Prostate gland (tissue), 2 donors: ENCODE measurements at regions not wholly inside any gene's neighbourhood (a gene's known extent, or its start where the extent isn't known, plus 50 kb on each side); places are given as distances from the start of the nearest gene placed in this dataset.
"Not testable (repeated sequence)": the region's sequence is repeated elsewhere in the genome, so short reads cannot be mapped to it uniquely, and the experiment has no call there.

Experiments
- DNase-seq: peaks from one replicate; pipeline ENCODE4 v3.0.0-alpha.2; 2019; ENCODE audit warnings: low spot score
- H3K27ac ChIP-seq, 2 donors: fragments of 200-600 bp; sonication (generic); 2 replicates each; pipeline ENCODE4 v1.5.1; 2017 to 2019
- H3K27me3 ChIP-seq: fragments of 200-600 bp; sonication (generic); replicated peaks from 2 replicates; pipeline ENCODE4 v1.5.1; 2019; ENCODE audit not compliant: insufficient read depth
- H3K36me3 ChIP-seq, 2 donors: fragments of 200-600 bp; sonication (generic); 1 replicate in 1 of 2; 2 replicates in 1 of 2; pipeline versions ENCODE4 v1.5.1 to v1.8.1; 2017 to 2019
- H3K4me1 ChIP-seq: fragments of 200-600 bp; sonication (generic); replicated peaks from 2 replicates; pipeline ENCODE4 v1.5.1; 2019
- H3K4me3 ChIP-seq, 2 donors: fragments of 200-600 bp; sonication (generic); 2 replicates each; pipeline ENCODE4 v1.5.1; 2017 to 2019
- H3K9me3 ChIP-seq: fragments of 200-600 bp; sonication (generic); 2 replicates; pipeline ENCODE4 v1.5.1; 2017
- POLR2A ChIP-seq: fragments of 450-650 bp; IDR thresholded peaks from one replicate; pipeline ENCODE4 v1.6.1; 2016; ENCODE audit warnings: antibody characterized with exemption, mild to moderate bottlenecking
- POLR2AphosphoS5 ChIP-seq: sonication (generic); formaldehyde crosslinking; IDR thresholded peaks from one replicate; pipeline ENCODE4 v1.6.1; 2017; ENCODE audit warnings: antibody characterized with exemption
- WGBS: methylation state at CpG from one replicate; pipeline ENCODE4 v1.1.5; 2018; 5-methylcytosine and 5-hydroxymethylcytosine counted together
- intact Hi-C: fragments of 100-400 bp; cut with DNase I; formaldehyde crosslinking; loops from one replicate; pipeline ENCODE4 v1.14.2; 2022
- TF ChIP-seq, protein P1 (sequence below), 4 experiments: fragments of 200-600 bp in 2 of 4; fragments of 450-650 bp in 2 of 4; sonication (generic) in 2 of 4; IDR thresholded peaks; 1 replicate in 3 of 4; 2 replicates in 1 of 4; pipeline ENCODE4 v1.5.1; 2016 to 2019; ENCODE audit warnings: antibody characterized with exemption in 4 of 4, mild to moderate bottlenecking in 2 of 4, moderate library complexity in 2 of 4

DNA sequence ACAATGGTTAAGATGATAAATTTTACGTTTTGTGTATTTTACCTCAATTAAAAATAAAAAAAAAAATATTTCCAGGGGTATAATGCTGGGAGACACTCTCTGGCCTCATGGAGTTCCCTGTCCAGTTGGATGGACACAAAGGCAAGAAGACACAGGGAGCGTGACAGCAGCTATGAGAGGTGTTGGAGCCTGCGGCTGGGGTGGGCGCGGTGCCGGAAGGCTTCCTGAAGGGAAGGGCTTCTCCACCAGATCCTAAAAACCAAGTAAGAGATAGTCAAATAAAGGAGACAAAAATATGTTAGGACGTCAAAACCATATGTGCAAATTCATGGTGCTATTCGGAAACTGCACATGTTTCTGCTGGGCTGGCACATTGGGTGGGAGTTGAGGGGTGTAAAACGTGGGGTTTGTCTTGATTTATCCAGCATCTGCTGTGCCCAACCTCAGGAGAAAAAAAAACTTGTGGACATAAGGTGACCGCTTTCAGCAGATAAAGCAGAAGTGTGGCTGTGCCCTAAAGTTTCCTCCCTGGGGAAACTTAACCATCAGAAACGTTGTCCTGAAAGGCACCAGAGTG lies 467.6 kb downstream of the RNF144A start:
- no peak for TF ChIP-seq POLR2AphosphoS5
- TF ChIP-seq, protein P1, sequence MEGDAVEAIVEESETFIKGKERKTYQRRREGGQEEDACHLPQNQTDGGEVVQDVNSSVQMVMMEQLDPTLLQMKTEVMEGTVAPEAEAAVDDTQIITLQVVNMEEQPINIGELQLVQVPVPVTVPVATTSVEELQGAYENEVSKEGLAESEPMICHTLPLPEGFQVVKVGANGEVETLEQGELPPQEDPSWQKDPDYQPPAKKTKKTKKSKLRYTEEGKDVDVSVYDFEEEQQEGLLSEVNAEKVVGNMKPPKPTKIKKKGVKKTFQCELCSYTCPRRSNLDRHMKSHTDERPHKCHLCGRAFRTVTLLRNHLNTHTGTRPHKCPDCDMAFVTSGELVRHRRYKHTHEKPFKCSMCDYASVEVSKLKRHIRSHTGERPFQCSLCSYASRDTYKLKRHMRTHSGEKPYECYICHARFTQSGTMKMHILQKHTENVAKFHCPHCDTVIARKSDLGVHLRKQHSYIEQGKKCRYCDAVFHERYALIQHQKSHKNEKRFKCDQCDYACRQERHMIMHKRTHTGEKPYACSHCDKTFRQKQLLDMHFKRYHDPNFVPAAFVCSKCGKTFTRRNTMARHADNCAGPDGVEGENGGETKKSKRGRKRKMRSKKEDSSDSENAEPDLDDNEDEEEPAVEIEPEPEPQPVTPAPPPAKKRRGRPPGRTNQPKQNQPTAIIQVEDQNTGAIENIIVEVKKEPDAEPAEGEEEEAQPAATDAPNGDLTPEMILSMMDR (IDR thresholded peaks at IDR 0.05): no peak
- no peak for TF ChIP-seq POLR2A
- no peak for DNase-seq
- intact Hi-C loops: no loop called here
- Histone ChIP-seq H3K4me3 (no peak overlapping the region), H3K27ac (no peak overlapping the region), H3K36me3 (no peaks in the 10 kb centered on the region), H3K27me3 (no peaks in the 10 kb centered on the region), H3K4me1 (no peaks in the 10 kb centered on the region), H3K9me3 (no peaks in the 10 kb centered on the region)
- WGBS: 88% methylated on average over 11 of the region's 11 CpGs

DNA sequence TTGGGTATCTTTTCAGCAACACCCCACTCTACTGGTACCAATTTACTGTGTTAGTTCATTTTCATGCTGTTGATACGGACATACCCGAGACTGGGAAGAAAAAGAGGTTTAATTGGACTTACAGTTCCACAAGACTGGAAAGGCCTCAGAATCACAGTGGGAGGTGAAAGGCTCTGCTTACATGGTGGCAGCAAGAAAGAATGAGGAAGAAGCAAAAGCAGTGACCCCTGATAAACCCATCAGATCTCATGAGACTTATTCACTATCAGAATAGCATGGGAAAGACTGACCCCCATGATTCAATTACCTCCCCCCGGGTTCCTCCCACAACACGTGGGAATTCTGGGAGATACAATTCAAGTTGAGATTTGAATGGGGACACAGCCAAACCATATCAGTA lies 473.1 kb downstream of the RNF144A start:
- H3K4me1 ChIP-seq, DNase-seq, H3K27ac ChIP-seq, H3K27me3 ChIP-seq, H3K4me3 ChIP-seq, H3K36me3 ChIP-seq, intact Hi-C loops, H3K9me3 ChIP-seq: not testable (repeated sequence)
- 89% methylated on average over 4 of the region's 4 CpGs for WGBS

DNA sequence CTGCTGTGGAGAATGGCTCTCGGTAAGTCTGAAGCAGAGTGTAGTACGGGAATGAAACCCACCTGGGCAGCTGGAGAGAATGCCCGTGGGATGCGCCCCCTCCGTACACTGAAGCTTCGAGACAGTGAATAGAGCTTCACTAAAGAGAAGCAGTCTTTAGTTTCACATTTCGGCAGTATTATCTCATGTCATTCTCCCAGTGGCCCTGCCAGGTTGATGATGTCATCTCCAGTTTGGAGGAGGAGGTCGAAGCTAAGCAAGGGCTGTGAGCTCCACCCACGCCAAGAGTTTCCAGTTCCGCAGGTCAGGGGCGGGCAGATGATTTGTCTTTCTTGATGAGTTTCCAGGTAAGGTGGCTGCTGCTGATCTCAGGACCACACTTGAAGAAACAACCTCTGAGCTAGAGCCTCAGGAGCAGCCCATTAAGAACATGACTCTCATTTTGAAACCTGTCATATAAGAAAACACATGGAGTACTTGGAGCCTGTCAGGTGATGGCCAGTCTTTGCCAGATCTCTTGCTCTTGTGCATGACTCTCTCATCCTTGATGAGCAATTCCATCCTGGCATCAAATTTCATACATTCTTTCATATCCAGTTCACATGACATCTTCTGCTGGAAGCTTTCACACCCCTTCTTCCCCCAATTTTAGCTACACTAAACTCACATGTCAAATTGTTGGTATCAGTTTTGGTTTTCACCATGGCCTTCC lies 475.0 kb downstream of the RNF144A start:
- TF ChIP-seq POLR2A (no peak), POLR2AphosphoS5 (no peak)
- TF ChIP-seq, protein P1 (IDR thresholded peaks at IDR 0.05): no peak
- no peak overlapping the region for H3K27ac ChIP-seq
- H3K27me3 ChIP-seq: no peaks in the 10 kb centered on the region
- no peak for DNase-seq
- WGBS: 72% methylated on average over 11 of the region's 11 CpGs
- H3K36me3 ChIP-seq: no peaks in the 10 kb centered on the region
- intact Hi-C loops: no loop called here
- H3K4me3 ChIP-seq: no peak overlapping the region
- no peaks in the 10 kb centered on the region for H3K4me1 ChIP-seq
- no peaks in the 10 kb centered on the region for H3K9me3 ChIP-seq

DNA sequence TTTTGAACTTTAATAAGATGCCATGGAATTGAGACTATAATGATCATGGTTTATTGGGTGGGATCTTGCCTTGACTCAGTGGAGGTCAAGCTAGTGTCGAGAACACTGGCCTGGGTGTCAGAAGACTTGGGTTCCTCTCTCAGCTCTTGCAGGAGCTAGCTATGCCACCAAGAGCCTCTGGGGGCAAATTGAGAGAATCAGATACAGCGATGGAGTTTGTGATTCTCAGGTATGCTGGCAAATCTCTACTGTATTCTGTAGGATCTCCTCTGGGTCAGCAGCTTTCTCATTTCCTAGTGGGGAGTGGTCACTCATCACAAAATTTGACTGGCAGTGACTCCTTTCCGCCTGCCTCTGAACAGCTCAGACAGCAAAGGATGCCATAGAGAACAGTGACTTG lies 477.0 kb downstream of the RNF144A start:
- H3K4me3 ChIP-seq: no peak overlapping the region
- H3K27ac ChIP-seq: no peak overlapping the region
- TF ChIP-seq, protein P1 (IDR thresholded peaks at IDR 0.05): no peak
- TF ChIP-seq POLR2A (no peak), POLR2AphosphoS5 (no peak)
- DNase-seq: no peak
- H3K4me1 ChIP-seq: no peaks in the 10 kb centered on the region
- intact Hi-C loops: no loop called here
- no peaks in the 10 kb centered on the region for H3K36me3 ChIP-seq
- no peaks in the 10 kb centered on the region for H3K9me3 ChIP-seq
- H3K27me3 ChIP-seq: no peaks in the 10 kb centered on the region
- 92% methylated on average over 3 of the region's 3 CpGs for WGBS

DNA sequence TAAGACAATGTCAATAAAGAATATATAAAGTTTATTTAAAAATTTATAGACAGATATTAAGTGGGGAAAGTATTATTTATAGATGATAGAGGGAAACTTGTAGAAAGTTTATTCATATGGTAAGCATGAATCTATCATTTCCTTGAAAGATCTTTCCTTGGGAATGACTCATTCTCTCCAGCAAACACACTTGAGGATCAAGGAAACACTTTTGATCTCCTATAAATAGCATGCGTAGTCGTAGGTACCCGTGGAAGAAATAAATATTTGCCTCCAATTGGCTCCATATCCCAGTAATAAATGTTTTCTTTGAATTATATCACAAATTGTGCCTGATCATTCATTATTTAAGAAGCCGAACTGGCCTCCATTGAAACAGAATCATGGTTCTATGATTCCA lies 483.4 kb downstream of the RNF144A start:
- no peak overlapping the region for H3K27ac ChIP-seq
- no peak overlapping the region for H3K4me3 ChIP-seq
- H3K36me3 ChIP-seq: no peaks in the 10 kb centered on the region
- H3K9me3 ChIP-seq: no peaks in the 10 kb centered on the region
- DNase-seq: no peak
- 56% methylated on average over 4 of the region's 4 CpGs for WGBS
- no peaks in the 10 kb centered on the region for H3K27me3 ChIP-seq
- H3K4me1 ChIP-seq: no peaks in the 10 kb centered on the region
- TF ChIP-seq, protein P1 (IDR thresholded peaks at IDR 0.05): no peak
- TF ChIP-seq POLR2A (no peak), POLR2AphosphoS5 (no peak)
- intact Hi-C loops: no loop called here
